Thoracic aorta (tissue), 2 donors: ENCODE measurements at regions not wholly inside any gene's neighbourhood (a gene's known extent, or its start where the extent isn't known, plus 50 kb on each side); places are given as distances from the start of the nearest gene placed in this dataset.
"Not testable (repeated sequence)": the region's sequence is repeated elsewhere in the genome, so short reads cannot be mapped to it uniquely, and the experiment has no call there.

ENCODE experiments used
- ATAC-seq: fragments of 150-250 bp; one replicate; pipeline ENCODE4 v1.8.0; 2017; ENCODE audit warnings: low read depth; ENCODE audit not compliant: insufficient number of reproducible peaks, low FRiP score
- DNase-seq: peaks from one replicate; pipeline ENCODE4 v3.0.0-alpha.2; 2020; ENCODE audit warnings: low spot score
- H3K27ac ChIP-seq, 2 donors: fragments of 200-600 bp; sonication (generic); 1 replicate in 1 of 2; 2 replicates in 1 of 2; pipeline ENCODE4 v1.5.1; 2016; ENCODE audit warnings: mild to moderate bottlenecking in 2 of 2, moderate library complexity in 2 of 2
- H3K27me3 ChIP-seq: fragments of 200-600 bp; sonication (generic); replicated peaks from 2 replicates; pipeline ENCODE4 v1.6.0; 2016; ENCODE audit warnings: mild to moderate bottlenecking; ENCODE audit not compliant: insufficient read depth
- H3K36me3 ChIP-seq: fragments of 200-600 bp; sonication (generic); one replicate; pipeline ENCODE4 v1.5.1; 2016
- H3K4me1 ChIP-seq, 2 donors: fragments of 200-600 bp; sonication (generic); 1 replicate in 1 of 2; 2 replicates in 1 of 2; pipeline versions ENCODE4 v1.5.1 to v1.6.0; 2016; ENCODE audit warnings: low read depth in 2 of 2, mild to moderate bottlenecking in 1 of 2; ENCODE audit not compliant: control insufficient read depth in 1 of 2
- H3K4me3 ChIP-seq: fragments of 200-600 bp; sonication (generic); 2 replicates; pipeline ENCODE4 v1.5.1; 2016; ENCODE audit warnings: mild to moderate bottlenecking
- H3K9me3 ChIP-seq: fragments of 200-600 bp; sonication (generic); 2 replicates; pipeline ENCODE4 v1.5.1; 2016
- CTCF ChIP-seq: fragments of 200-600 bp; sonication (generic); IDR thresholded peaks from one replicate; pipeline ENCODE4 v1.5.1; 2019; ENCODE audit warnings: antibody characterized with exemption

- DNase-seq (no peak), ATAC-seq (no peak)
- Histone ChIP-seq H3K4me3 (peak overlapping the region; percentile 66), H3K27ac (no peak overlapping the region), H3K9me3 (no peaks in the 10 kb centered on the region), H3K4me1 (peaks cover 10 to 12% of the 10 kb centered on the region in 2 donors), H3K36me3 (no peaks in the 10 kb centered on the region), H3K27me3 (no peaks in the 10 kb centered on the region)
- TF ChIP-seq CTCF: no peak
Observed at GRCh38 chr6:166253778-166254204, 54.4 kb downstream of the PRR18 start.

GRCh38 chr6:166253281-166253681 lies 54.9 kb downstream of the PRR18 start:
- Histone ChIP-seq H3K27me3 (no peaks in the 10 kb centered on the region), H3K4me1 (peaks cover 10 to 12% of the 10 kb centered on the region in 2 donors), H3K36me3 (no peaks in the 10 kb centered on the region), H3K9me3 (no peaks in the 10 kb centered on the region), H3K27ac (no peak overlapping the region), H3K4me3 (peak overlapping the region; percentile 66)
- ATAC-seq (no peak), DNase-seq (no peak)
- no peak for TF ChIP-seq CTCF

- H3K36me3 ChIP-seq: no peaks in the 10 kb centered on the region
- no peak for TF ChIP-seq CTCF
- no peak overlapping the region for H3K4me3 ChIP-seq
- peaks cover 10 to 12% of the 10 kb centered on the region in 2 donors for H3K4me1 ChIP-seq
- H3K27me3 ChIP-seq: no peaks in the 10 kb centered on the region
- no peaks in the 10 kb centered on the region for H3K9me3 ChIP-seq
- H3K27ac ChIP-seq: no peak overlapping the region
- ATAC-seq: no peak
- DNase-seq: no peak
Observed at GRCh38 chr6:166252601-166253000, 55.6 kb downstream of the PRR18 start.

- H3K27ac ChIP-seq: no peak overlapping the region
Observed at GRCh38 chr6:166251655-166252054, 56.5 kb downstream of the PRR18 start.

GRCh38 chr6:166251211-166251610 lies 57.0 kb downstream of the PRR18 start:
- ATAC-seq (no peak), DNase-seq (no peak)
- no peaks in the 10 kb centered on the region for H3K36me3 ChIP-seq
- peaks cover 10 to 12% of the 10 kb centered on the region in 2 donors for H3K4me1 ChIP-seq
- no peak for TF ChIP-seq CTCF
- no peak overlapping the region for H3K4me3 ChIP-seq
- H3K9me3 ChIP-seq: no peaks in the 10 kb centered on the region
- H3K27ac ChIP-seq: no peak overlapping the region
- no peaks in the 10 kb centered on the region for H3K27me3 ChIP-seq

More at GRCh38 chr6:166251655-166252054, 56.5 kb downstream of the PRR18 start:
- Histone ChIP-seq H3K4me1 (peaks cover 10 to 12% of the 10 kb centered on the region in 2 donors), H3K9me3 (no peaks in the 10 kb centered on the region), H3K27me3 (no peaks in the 10 kb centered on the region), H3K36me3 (no peaks in the 10 kb centered on the region), H3K4me3 (no peak overlapping the region)
- no peak for ATAC-seq
- TF ChIP-seq CTCF: no peak
- DNase-seq: no peak

- H3K27ac ChIP-seq, ATAC-seq, DNase-seq, H3K4me3 ChIP-seq, H3K27me3 ChIP-seq, H3K36me3 ChIP-seq, H3K9me3 ChIP-seq: not testable (repeated sequence)
- peaks cover 9 to 12% of the 10 kb centered on the region in 2 donors for H3K4me1 ChIP-seq
Observed at GRCh38 chr6:166249061-166249785, 59.0 kb downstream of the PRR18 start.
